AG20443 (cell line): ENCODE measurements at regions not wholly inside any gene's neighbourhood (a gene's known extent, or its start where the extent isn't known, plus 50 kb on each side); places are given as distances from the start of the nearest gene placed in this dataset.
A peak's percentile ranks its signal among the peaks of the same experiment; 100 is the strongest.

ENCODE experiments used
- DNase-seq: peaks from one replicate; pipeline ENCODE4 v3.0.0; 2012; ENCODE audit warnings: low spot score, mixed read lengths

DNA sequence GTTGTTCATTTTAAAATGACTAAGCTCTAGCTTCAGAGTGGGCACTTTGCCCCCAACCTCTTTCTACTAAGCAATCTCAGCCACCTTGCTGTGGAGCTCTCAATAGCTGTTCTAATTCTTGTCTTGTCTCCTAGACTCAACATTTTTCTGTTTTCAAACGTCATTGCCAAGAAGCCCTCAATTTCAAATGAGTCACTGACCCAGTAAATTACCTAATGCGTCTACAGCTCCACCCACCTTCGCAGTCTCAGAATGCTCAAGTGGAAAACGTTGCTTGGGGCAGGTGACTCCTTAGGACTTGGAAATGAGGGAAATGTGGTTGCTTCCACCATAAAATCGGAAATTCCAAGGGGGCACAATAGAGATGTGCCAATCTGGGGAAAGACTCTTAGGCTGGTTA, 59.0 kb downstream of the ING2 start:
- DNase-seq = peak; percentile 25

DNA sequence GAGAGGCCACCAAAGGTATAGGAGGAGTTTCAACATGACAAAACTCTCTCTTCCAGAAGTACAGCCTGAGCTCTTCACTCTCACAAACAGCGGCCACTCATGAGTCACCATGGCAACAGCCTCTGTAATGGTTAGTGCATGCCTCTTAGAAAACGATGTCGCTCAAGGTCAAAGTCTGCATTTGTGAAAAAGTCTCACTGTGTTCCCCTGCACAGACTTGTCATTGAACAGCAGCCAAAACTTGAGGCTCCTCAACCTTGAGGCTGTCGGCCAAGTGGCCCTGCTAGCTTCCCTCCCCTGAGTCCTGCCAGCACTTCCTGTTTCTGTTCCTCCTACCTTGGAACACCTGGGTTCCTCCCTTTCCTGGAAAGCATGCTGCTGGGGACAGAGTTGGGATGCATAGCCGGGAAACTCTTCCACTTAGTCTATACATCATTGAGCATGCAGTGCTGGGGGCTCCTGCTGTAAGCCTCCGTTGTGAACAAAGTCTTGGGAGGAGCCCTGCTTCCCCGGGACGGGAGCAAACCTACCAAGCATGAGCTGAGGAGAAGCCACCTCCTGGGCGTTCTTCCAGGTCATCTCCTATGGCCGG, 66.6 kb downstream of the ING2 start:
- DNase-seq = no peak

DNA sequence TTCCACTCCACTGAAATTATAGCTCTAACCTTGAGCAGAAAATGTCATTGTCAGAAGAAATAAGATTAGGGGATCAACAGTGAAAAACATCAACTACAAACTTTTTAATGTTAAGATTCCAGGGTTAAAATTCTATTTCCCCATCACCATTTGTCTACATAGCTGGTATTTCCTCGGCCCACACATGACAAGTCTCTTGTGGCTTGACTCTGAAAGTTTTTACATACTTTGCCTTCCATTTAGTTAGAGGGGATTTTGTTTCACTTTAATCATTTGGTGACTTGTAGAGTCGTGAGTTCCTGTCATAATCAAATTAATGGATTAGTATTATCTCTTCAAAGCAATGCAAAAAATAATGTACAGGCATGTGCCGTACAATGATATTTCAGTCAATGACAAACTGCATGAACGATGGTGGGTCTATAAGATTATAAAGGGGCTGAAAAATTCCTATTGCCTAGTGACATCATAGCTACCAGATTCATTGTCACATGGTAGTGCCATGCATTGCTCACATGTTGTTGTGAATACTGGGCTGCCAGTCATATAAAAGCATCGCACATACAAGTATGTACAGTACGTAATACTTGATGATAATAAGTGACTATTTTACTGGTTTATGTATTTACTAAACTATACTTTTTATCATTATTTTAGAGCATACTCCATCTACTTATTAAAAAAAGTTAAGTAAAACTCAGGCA, 72.0 kb downstream of the ING2 start:
- DNase-seq = no peak

DNA sequence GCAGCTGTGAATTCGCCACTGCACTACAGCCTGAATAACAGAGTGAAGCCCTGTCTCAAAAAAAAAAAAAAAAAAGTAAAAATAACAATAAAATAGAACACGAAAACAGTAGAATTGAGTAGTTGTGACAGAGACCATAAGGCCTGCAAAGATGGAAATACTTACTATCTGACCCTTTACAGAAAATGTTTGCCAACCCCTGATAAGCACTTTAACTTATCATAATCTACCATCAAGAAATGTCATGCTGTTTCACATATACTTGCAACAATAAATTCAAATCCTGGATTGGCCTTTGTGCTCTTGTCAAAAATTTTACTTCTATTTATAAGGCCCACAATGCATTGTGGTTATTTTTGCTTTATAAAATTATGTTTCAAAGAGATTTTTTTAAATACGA, 75.5 kb downstream of the ING2 start:
- DNase-seq = no peak

DNA sequence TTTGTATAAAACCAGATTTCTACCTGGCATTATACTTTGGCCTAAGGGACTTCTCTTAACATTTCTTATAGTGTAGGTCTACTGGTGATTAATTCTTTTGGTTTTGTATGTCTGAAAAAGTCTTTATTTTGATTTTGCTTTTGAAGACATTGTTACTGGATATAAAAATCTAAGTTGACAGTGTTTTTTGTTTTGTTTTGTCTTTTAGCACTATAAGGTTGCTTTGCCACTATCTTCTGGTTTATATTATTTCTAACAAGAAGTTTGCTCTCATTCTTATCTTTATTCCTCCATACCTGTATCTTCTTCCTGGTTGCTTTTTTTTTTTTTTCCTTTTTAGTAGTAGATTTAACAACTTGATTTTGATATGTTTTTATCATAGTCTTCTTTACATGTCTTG, 76.0 kb downstream of the ING2 start:
- DNase-seq = no peak

DNA sequence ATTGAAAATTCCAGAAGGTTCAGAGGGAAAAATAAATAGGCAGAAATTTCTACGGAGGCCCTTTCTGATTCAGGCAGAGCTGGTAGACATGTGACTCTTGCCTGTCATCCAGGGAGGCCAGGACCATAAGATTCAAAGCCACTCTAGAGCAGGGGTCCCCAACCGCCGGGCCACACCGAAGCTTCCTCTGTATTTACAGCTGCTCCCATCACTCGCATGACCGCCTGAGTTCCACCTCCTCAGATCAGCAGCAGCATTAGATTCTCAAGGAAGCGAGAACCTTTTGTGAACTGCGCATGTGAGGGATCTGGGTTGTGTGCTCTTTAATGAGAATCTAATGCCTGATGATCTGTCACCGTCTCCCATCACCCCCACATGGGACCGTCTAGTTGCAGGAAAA, 72.2 kb downstream of the RWDD4 start:
- no peak for DNase-seq

DNA sequence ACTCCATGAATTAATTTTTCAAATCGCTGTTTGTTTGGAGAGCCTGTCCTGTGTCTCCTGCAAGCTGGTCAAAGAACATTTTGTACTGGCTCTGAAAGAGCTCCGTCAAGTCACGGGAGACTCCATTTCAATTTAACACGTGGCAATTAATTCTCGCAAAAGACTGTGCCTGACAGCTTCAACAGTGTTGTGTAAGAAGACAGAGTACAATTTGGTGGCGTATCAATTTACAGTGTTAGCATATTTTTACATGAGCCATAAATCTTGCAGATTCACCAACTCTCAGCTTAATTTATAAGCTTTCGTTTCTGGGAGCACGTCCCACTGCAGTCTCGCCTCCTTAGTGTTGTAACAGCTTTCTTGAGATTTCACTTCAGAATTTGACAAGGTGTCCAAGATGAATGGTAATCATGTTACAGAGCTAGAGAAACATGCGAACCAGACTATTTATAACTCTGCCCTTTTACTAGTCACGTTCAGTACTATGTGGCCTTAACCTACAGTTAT, 70.8 kb downstream of the RWDD4 start:
- DNase-seq = peak; percentile 38

DNA sequence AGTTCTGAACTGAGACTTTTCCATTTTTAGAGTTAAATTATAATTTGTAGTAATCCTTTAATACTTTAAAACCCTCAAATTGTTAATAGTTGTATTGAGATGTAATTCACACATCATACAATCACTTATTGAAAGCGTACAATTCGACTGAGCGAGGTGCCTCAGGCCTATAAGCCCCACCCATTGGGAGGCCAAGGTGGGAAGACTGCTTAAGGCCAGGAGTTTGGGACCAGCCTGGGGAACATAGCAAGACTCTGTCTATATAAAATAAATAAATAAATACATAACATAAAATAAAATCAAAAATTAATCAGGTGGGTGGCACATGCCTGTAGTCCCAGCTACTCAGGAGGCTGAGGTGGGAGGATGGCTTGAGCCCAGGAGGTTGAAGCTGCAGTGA, 70.3 kb downstream of the RWDD4 start:
- DNase-seq = no peak

DNA sequence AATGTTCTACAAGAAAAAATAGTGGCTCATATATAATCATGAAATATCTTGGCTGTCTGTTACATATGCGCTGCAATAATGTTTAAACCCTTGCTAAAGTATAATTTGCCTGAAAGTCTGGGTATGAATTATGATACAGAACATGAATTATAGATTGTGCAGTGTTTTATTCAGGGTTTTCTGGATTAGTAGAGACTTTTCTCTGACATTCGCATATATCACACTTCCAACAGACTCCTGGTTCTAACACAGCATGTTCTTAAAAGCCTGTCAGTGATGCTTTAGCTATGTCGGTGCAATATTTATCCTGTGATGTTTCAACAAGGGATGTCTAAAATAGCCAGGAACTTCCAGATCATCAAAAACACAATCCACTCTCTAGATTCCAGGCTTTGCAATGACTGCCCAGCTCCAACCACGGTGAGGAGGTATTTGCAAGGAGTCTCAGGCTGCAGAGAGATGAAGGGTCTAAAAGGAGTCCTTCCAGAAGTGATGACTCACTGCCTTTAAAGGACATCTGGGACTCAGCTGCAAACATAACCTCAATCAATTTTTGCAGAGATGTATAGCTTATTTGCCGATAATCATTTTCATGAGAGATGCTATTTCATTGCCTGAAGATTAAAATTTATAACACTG, 69.4 kb downstream of the RWDD4 start:
- peak; percentile 41 for DNase-seq
